ENCODE measurements at regions not wholly inside any gene's neighbourhood (a gene's known extent, or its start where the extent isn't known, plus 50 kb on each side); places are given as distances from the start of the nearest gene placed in this dataset.
"Not testable (repeated sequence)": the region's sequence is repeated elsewhere in the genome, so short reads cannot be mapped to it uniquely, and the experiment has no call there.

DNA sequence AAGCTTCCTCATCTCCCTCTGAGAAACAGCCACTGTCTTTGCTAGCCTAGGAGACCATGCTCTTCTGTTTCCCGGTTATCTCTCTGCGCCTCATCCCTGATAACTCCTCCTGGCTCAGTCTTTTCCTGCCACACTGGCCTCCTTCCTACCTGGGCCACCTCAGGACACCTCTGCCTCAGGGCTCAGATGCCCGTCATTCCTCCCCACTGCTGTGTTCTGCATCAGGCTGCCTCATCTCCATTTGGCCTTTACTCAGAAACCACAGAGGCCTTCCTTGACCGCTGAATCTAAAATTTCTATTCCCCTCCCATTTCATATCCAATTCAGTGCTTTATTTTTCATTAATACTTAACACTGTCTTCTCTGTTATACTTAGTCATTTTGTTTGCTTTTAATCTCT is 311.0 kb upstream of the RGS6 start:
- no peak for DNase-seq

DNA sequence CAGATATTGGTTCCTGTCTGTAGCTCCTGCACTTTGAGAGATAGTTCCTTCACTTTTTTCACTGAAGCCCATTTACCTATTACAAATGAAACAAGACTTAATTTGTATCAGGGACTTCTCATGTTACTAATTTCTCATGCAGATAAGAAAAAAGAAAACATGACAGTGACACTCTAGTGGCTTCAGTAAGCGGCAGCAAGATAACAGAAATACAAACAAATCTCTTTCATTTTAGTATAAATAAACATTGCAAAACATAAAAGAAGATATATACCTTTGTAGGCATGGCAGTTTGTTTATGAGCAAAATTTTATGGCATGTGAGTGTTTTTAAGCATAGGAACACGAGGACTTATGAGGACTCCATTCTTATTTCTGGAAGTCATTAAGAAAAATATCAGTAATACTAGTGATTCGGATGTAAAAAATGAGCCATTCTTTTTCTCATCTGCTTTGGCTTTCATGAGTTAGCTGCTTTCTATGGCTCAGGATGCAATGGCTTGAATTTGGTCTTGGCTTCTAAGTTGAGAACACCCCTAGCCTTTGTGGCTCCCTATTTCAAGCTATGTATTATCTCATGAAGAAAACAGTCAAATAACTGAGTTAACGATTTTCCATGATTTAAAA is 310.1 kb upstream of the RGS6 start:
- DNase-seq = no peak

DNA sequence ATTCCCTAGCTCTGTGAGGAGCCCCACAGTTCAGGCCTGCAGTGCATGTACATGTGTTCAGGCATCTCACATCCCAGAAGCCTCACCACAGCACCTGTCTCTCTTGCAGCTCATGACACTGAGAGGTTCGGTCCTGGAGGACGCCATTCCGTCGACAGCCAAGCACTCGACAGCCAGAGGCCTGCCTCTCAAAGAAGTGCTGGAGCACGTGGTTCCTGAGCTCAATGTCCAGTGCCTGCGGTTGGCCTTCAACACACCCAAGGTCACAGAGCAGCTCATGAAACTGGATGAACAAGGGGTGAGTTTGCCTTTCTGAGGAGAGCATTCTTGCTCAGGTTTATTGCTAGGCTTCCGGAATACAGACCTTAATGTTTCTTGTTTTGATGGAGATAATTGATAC is 308.3 kb upstream of the RGS6 start:
- DNase-seq = no peak

DNA sequence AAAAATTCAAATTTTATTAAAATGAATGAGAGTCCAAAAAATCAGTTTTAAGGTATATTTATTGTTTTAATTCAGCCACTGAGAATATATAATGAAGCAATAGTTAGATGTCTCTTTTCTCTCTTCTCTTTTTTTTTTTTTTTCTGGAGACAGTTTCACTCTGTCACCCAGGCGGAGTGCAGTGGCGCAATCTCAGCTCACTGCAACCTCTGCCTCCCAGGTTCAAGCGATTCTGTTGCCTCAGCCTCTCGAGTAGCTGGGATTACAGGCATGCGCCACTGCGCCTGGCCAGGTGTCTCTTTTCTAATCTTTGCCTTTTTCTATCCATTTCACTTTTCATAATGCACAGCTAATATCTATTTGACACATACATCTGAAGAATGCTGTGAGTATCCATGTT is 307.1 kb upstream of the RGS6 start:
- peak; percentile 26 for DNase-seq

DNA sequence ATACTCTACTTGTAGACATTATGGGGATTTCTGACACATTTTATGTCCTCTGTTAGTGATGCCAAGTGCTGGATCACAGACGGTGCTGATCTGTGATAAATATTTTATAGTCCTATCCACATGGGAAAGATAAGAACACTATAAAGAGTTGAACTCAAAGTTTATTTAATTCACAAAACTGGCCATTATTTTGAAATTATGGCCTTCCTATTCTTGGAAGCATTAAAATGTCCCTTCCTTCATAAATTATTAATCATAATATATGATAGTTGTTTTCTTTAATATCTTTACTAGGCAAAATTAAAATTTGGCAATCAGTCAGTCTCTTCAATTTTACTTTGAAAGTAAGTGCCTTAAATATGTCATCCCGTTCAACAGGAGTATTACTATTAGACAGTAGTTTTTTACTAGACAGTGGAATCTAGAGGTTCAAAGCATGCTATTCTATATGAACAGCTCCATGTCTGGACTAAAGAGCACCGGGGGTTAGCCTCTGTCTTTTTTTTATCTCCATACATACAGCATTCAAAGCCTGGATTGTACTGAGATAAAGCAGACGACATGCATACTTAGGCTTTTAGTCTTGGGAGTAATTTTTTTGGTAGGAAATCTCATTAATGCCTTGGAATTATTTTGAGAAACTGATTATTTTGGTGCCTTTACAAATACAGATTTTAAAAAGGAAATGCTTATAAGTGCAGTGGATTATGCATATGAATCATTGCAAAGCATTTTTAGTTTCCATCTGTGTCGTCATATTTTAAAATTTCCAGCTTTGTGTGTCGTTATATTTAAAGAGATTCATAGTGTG is 306.1 kb upstream of the RGS6 start:
- DNase-seq = peak; percentile 42

DNA sequence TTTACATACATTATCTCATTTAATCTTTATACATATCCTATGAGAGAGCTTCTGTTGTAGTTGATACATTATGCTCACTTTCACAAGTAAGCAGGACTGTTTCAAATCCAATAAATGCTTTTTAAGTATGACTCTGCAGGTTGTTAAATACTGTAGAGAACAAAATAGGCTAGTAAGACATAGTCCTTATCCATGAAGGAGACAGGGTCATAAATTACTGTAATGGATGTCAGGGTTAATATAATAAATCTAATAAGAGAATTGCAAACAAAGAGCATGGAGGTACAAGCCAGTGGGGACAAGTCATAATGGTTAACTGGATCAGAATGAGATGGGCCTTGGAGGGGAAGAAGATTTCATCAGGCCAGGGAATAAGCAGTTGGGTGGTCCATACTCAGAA is 303.8 kb upstream of the RGS6 start:
- DNase-seq = no peak

DNA sequence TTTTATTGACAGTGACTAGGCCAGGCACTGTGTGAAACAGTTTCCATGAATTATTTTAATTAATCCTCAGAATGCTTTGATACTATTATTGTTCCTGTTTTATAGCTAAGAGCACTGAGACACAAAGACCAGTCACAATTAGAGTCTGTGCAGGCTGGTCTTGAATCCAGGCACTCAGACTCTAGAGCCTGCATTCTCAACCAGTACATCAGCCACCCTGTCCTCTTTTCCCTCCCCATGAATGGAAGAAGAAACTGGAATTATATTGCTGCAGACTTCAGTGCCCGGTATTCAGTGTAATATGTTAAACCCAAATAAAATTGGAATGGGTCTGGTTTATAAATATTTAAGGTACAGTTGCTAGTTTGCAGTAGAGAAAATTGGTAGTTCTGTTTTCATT is 303.0 kb upstream of the RGS6 start:
- DNase-seq = no peak

DNA sequence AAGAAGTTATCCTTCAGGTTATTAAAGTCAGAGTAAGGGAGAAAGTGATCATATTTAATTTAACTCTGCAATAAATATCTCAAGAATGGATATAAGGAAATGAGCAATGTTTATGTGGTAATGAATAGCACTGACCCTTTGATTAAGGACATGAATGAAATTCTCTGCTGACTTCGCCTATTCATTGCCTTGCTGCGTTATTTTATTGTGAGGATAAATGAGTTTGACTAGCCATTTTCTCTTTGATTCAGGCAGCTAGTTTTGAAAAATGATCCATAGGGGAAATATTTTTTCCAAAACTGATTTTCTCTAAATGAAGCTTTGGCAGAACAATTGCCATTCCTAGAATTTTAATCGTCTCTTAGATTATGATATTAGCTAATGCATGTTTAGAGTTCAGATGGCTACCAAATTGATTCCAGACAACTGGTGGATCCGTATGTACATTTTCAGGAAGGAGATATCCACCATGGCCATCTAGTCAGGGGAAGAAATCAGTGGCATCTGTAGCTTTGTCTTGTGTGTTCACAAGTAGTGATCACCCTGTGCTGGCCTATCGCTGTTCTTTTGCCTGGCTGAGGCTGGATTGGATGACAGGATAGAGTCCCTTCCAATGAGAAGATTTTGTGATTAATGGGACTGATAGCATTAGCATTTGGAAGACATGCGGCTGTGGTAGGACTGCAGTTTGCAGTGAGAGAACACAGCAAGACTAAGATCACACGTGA is 302.3 kb upstream of the RGS6 start:
- no peak for DNase-seq

DNA sequence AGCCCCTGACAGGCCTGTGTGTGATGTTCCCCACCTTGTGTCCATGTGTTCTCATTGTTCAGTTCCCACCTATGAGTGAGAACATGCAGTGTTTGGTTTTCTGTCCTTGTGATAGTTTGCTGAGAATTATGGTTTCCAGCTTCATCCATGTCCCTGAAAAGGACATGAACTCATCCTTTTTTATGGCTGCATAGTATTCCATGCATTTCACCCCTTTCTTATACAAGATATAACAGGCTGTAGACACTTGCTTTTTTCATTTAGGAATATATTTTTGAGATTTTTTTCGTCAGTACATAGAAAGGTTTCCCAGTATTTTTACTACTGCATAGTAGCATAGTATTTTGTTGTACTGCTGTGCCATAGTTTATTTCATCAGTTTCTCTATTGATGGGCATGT is 301.2 kb upstream of the RGS6 start:
- not testable (repeated sequence) for DNase-seq

DNA sequence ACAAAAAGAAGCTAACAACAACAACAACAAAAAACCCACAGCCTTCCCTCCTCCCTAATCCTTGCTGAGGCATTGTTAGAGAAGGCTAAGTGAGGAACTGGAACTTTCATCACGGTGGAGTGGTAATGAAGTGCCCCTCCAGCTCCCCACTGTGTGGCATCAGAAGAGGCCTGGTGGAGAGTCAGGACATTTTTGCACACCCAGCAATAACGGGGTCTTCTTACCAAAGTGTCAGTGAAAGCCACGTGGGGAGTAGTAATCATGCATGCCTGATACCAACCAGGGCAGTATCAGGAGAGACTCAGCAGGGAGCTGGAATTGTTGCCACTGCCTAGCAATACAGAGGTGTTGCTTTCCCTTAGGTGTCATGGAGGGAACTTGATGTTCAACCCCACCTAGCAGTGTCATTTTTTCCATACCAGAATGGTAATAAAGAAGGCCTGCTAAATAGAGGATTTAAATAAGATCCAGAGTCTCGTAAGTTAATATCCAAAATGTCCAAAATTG is 299.7 kb upstream of the RGS6 start:
- no peak for DNase-seq

DNA sequence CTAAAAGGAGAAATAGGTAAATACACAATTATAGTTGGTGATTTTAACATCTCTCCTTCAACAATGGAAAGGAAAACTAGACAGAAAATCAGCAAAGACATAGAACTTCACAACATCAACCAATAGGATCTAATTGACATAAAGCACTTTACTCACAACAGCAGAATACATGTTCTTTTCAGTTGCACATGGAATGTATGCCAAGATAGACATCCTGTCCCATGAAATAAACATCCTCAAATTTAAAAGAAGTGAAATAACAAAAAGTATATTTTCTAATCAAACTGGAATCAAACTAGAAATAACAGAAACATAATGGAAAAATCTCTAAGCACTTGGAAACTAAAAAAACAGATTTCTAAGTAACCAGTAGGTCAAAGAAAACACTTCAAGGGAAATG is 296.2 kb upstream of the RGS6 start:
- no peak for DNase-seq

DNA sequence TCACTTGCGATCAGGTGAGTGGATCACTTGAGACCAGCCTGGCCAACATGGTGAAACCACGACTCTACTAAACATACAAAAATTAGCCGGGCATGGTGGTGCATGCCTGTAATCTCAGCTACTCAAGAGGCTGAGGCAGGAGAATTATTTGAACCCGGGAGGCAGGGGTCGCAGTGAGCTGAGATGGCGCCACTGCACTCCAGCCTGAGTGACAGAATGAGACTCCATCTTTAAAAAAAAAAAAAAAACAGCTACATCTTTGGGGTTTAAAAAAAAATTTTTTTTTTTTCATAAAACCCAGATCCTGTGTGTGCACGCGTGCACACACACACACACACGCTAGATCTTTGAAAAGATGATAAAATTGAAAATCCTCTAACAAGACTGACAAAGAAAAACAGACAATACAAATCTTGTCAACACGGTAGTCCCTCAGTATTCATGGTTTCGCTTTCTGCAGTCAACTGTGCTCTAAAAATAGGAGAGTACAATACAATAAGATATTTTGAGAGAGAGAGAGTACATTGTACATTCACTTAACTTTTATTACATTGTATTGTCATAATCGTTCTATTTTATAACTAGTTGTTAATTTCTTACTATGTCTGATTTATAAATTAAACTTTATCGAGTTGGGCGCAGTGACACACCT is 295.3 kb upstream of the RGS6 start:
- no peak for DNase-seq

DNA sequence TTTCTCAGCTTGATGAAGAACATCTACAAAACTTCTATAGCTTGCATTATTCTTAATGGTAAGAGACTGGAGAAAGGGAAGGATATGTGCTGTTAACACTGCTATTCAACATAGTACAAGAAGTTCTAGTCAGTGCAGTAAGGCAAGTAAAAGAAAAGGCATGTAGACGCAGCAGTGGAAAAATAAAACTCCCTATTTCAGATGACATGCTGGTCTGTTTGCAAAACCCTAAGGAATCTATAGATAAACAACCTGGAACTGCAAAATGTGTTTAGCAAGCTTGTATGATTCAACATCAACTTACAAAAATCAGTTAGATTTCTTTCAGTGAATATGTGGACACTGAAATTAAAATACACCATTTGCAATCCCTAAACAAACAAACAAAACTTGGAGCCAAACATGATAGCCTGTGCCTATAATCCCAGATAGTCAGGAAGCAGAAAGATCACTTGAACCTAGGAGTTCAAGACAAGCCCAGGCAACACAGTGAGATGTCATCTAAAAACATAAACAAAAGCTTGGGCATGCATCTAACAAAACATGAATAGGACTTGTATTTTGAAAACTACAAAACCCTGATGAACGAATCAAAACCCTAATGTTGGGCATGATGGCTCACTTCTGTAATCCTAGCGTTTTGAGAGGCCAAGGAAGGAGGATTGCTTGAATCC is 293.6 kb upstream of the RGS6 start:
- no peak for DNase-seq

DNA sequence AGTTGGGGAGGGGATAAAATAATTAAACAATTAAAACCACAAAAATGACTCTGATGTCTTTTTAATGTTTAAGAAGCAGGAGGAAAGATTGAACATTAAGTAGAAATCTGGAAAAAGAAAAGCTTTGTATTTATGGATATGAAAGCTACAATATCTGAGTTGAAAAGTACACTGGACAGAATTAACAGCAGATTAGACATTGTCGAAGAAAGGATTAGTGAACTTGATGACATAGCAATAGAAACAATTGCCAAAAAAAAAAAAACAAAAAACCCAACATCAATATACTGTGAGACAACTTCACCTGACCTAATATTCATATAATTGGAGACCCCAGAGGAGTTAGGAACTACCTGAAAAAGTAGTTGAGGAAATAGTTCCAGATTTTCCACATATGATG is 289.5 kb upstream of the RGS6 start:
- no peak for DNase-seq

DNA sequence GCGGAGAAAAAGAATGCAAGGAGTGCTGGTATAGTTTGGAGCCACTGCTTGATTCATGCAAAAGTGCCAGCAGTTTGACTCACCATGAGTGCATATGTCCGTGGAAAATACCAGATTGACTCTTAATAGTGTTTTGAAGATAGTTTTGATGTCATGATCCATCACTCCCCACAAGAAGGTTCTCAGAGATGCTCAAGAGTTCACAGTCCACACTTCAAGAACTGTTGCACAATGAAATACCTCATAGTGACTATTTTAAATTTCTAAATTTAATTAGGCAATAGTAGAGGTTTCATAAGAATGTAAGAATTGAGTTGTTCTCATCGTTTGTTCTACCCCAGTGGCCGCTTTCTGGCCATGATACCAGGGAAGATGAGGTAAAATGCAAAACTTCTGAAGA is 286.6 kb upstream of the RGS6 start:
- peak; percentile 6 for DNase-seq

DNA sequence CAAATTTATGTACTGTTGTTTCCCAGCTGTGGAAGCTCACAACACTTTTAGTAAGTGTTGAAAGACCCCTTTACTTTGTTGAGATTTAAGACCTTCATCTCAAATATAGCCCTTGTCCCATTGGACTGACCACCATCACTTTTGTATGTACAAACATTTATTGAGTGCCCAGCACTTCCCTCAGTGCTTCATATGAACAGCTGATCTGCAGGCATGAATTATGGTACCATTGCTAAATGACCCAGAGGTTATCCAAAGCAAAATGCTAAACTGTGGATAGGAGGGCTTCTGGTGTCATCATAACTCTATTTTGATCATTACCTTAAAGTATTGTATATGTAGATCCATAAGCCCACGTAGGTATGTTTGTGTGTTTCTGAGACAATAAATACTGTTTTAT is 285.7 kb upstream of the RGS6 start:
- no peak for DNase-seq

DNA sequence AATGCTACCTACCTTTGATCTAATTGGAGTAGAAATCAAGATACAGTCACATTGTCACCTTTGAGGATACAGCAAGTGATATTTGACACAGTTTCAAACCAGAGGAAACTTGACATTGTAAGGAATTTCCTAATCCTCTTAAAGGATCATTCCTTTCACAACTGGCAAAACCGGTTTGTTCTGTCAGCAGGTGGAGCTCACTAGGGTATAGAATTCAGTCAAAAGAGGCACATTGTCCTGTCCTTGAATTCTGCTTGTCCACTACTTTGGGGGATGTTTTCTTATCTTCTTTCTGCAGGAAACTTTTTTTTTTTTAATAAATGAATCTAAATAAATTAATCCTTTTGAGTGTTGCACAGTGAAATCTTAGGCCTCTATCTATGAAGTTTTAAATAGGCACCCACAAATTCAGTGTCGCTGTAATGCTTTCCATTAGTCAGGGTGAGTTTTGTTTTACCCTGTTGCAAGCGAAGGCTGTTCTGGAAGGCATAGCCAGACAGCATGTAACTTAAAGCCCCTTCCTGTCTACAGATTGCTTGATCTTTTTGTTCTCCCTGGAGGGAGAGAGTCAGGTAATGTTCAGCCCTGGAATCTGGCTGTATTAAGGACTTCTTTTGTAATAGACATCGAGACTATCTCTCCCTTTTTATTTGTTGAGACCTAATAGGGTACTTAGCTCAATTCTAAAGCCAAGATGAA is 285.0 kb upstream of the RGS6 start:
- no peak for DNase-seq

DNA sequence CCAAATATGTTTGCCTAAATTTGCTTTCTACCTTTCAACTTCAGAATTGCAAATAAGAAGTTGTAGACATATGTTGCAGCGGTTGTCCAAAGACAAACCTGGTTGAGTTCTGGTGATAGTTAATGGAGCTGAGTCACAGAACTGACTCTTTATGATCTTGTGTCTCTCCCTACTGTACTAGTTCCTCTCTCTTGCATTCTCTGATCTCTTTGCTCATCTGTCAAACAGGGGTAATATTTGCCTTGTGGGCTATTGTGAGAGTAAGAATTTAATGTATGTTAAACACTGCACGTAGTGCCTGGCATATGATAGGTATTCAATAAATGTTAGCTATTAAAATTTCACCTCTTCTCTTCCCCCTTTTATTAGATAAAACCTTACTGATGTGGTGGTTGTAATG is 283.5 kb upstream of the RGS6 start:
- no peak for DNase-seq

DNA sequence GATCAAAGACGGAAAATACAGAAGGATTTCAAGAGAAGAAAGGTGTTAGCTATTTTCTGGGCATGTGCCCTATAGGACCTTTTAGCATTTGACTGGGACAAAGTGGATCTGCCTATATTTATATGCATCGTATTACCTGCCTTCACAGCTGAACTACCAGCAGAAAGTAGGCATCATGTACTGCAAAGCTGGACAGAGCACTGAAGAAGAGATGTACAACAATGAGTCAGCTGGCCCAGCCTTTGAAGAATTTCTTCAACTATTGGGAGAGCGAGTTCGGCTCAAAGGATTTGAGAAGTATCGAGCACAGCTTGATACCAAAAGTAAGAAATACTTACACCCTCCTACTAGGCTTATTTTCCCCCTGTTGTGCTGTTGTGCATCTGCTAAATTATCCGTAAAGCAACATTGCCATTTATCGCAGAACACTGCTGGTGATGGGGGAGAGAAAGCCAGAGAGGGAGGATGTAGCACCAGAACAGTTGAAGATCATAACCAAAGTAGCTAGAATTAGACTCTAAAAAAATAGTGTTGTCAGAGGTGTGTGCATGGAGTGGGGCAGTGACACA is 282.0 kb upstream of the RGS6 start:
- no peak for DNase-seq

DNA sequence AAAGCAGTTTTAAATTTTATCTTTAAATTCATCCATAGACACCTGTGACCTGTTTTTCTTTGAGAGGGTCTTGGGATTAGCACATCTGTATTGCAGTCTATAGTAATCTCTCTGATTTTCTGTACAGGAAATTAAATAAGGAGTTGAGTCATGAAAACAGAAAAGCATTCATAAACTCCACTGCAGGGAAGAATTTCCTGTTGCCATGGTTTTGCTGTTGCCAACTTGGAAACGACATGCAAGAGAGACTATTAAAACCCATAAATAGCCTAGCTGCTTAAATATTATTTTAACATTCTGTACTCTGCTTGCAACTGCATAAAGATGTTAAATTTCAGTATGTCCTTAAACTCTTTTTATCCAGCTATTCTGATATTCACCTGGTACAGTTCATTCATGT is 281.0 kb upstream of the RGS6 start:
- no peak for DNase-seq

DNA sequence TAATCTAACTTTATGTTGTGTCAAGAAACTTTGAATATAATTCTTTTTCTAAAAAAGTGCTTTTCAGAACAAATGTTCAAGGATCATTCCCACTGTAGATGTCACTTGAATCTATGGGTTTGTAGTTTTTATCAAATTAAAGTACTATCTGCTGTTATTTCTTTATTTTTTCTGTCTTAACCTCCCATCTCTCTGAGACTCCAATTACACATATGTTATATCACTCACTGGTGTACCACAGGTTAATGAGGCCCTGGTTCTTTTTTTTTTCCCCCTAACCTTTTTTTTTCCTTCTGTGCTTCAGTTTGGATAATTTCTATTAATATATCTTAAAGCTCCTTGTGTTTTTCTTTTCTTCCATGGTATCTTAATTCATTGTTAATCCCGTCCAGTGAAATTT is 279.9 kb upstream of the RGS6 start:
- no peak for DNase-seq

DNA sequence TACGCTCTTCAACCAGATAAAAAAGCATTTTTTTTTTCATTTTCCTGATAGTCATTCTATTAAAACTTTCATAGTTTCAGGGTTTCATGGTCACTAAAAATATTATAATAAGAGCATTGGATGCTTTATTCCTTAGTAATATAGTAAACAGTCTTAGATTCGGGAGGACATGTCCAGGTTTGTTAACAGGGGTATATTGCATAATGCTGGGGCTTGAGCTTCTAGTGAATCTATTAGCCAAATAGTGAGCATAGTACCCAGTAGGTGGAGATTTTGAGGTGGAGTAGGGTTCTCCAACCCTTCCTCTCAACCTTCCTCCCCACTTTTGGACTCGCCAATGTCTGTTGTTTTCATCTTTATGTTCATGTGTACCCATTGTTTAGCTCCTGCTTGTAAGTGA is 277.4 kb upstream of the RGS6 start:
- no peak for DNase-seq
